Breast epithelium (tissue), 4 donors: ENCODE measurements at regions not wholly inside any gene's neighbourhood (a gene's known extent, or its start where the extent isn't known, plus 50 kb on each side); places are given as distances from the start of the nearest gene placed in this dataset.

Source experiments
- DNase-seq, 2 donors: peaks; one replicate each; pipeline ENCODE4 v3.0.0-alpha.2; 2019; ENCODE audit warnings: low spot score in 2 of 2
- H3K27ac ChIP-seq, 2 donors: fragments of 200-600 bp; sonication (generic) in 1 of 2; one replicate each; pipeline ENCODE4 v1.5.1; 2016 to 2019; ENCODE audit warnings: mild to moderate bottlenecking in 1 of 2
- H3K27me3 ChIP-seq, 2 donors: fragments of 200-600 bp; sonication (generic) in 1 of 2; one replicate each; pipeline versions ENCODE4 v1.5.1 to v1.6.0; 2017 to 2019; ENCODE audit warnings: control low read depth in 1 of 2, mild to moderate bottlenecking in 1 of 2
- H3K36me3 ChIP-seq: fragments of 200-600 bp; one replicate; pipeline ENCODE4 v1.5.1; 2019
- H3K4me1 ChIP-seq, 2 donors: fragments of 200-600 bp; sonication (generic); one replicate each; pipeline ENCODE4 v1.5.1; 2016 to 2019; ENCODE audit warnings: control low read depth in 1 of 2
- H3K4me3 ChIP-seq, 3 donors: fragments of 200-600 bp; sonication (generic); 1 replicate in 2 of 3; 2 replicates in 1 of 3; pipeline ENCODE4 v1.5.1; 2016 to 2019; ENCODE audit warnings: mild to moderate bottlenecking in 3 of 3, moderate library complexity in 2 of 3
- H3K9me3 ChIP-seq, 2 donors: fragments of 200-600 bp; sonication (generic) in 1 of 2; one replicate each; pipeline ENCODE4 v1.5.1; 2016 to 2019; ENCODE audit warnings: control low read depth in 1 of 2
- CTCF ChIP-seq, 3 donors: fragments of 450-650 bp; IDR thresholded peaks; one replicate each; pipeline ENCODE4 v1.5.1; 2016 to 2017; ENCODE audit warnings: antibody characterized with exemption in 3 of 3, mild to moderate bottlenecking in 3 of 3, moderate library complexity in 3 of 3
- POLR2A ChIP-seq: fragments of 450-650 bp; IDR thresholded peaks from one replicate; pipeline ENCODE4 v1.6.1; 2016; ENCODE audit warnings: antibody characterized with exemption, mild to moderate bottlenecking, moderate library complexity
- POLR2AphosphoS5 ChIP-seq, 3 donors: sonication (generic); formaldehyde crosslinking; IDR thresholded peaks; one replicate each; pipeline ENCODE4 v1.6.1; 2017; ENCODE audit warnings: antibody characterized with exemption in 3 of 3
- intact Hi-C: fragments of 100-400 bp; cut with DNase I; formaldehyde crosslinking; loops from one replicate; pipeline ENCODE4 v1.15.1; 2023; ENCODE audit warnings: low total_unique reads

GRCh38 chr6:14763616-14764015 is 482.3 kb upstream of the JARID2 start:
- H3K36me3 ChIP-seq = no peaks in the 10 kb centered on the region
- no peak for DNase-seq
- no peak for TF ChIP-seq POLR2A
- no peak for TF ChIP-seq CTCF (IDR thresholded peaks at IDR 0.05)
- TF ChIP-seq POLR2AphosphoS5 (IDR thresholded peaks at IDR 0.05) = no peak
- no peaks in the 10 kb centered on the region for H3K9me3 ChIP-seq
- H3K4me1 ChIP-seq = no peaks in the 10 kb centered on the region
- H3K4me3 ChIP-seq = no peak overlapping the region
- H3K27me3 ChIP-seq = no peaks in the 10 kb centered on the region
- intact Hi-C loops = no loop called here
- H3K27ac ChIP-seq = no peak overlapping the region

GRCh38 chr6:14765106-14765505 is 480.8 kb upstream of the JARID2 start:
- no peak overlapping the region for H3K4me3 ChIP-seq
- no peaks in the 10 kb centered on the region for H3K27me3 ChIP-seq
- no peak for TF ChIP-seq POLR2AphosphoS5 (IDR thresholded peaks at IDR 0.05)
- no peak for TF ChIP-seq POLR2A
- TF ChIP-seq CTCF (IDR thresholded peaks at IDR 0.05) = no peak
- H3K4me1 ChIP-seq = no peaks in the 10 kb centered on the region
- no peak overlapping the region for H3K27ac ChIP-seq
- intact Hi-C loops = no loop called here
- no peaks in the 10 kb centered on the region for H3K36me3 ChIP-seq
- DNase-seq = no peak
- no peaks in the 10 kb centered on the region for H3K9me3 ChIP-seq

- no peak for DNase-seq
- TF ChIP-seq POLR2AphosphoS5 (IDR thresholded peaks at IDR 0.05) (no peak), CTCF (IDR thresholded peaks at IDR 0.05) (no peak), POLR2A (no peak)
- intact Hi-C loops = no loop called here
- H3K4me3 ChIP-seq = no peak overlapping the region
- no peaks in the 10 kb centered on the region for H3K36me3 ChIP-seq
- H3K27me3 ChIP-seq = no peaks in the 10 kb centered on the region
- H3K9me3 ChIP-seq = no peaks in the 10 kb centered on the region
- H3K4me1 ChIP-seq = no peaks in the 10 kb centered on the region
- no peak overlapping the region for H3K27ac ChIP-seq
Measured at GRCh38 chr6:14765721-14766390, 480.0 kb upstream of the JARID2 start.

- no peaks in the 10 kb centered on the region for H3K9me3 ChIP-seq
- no peaks in the 10 kb centered on the region for H3K4me1 ChIP-seq
- no peak overlapping the region for H3K27ac ChIP-seq
- H3K36me3 ChIP-seq = no peaks in the 10 kb centered on the region
- no peak for DNase-seq
- intact Hi-C loops = no loop called here
- H3K27me3 ChIP-seq = no peaks in the 10 kb centered on the region
- H3K4me3 ChIP-seq = no peak overlapping the region
- TF ChIP-seq POLR2A (no peak), CTCF (IDR thresholded peaks at IDR 0.05) (no peak), POLR2AphosphoS5 (IDR thresholded peaks at IDR 0.05) (no peak)
Measured at GRCh38 chr6:14766391-14766994, 479.4 kb upstream of the JARID2 start.

GRCh38 chr6:14767226-14767625 is 478.6 kb upstream of the JARID2 start:
- no peaks in the 10 kb centered on the region for H3K9me3 ChIP-seq
- no peaks in the 10 kb centered on the region for H3K4me1 ChIP-seq
- no peak overlapping the region for H3K4me3 ChIP-seq
- TF ChIP-seq POLR2AphosphoS5 (IDR thresholded peaks at IDR 0.05) (no peak), CTCF (IDR thresholded peaks at IDR 0.05) (no peak), POLR2A (no peak)
- H3K36me3 ChIP-seq = no peaks in the 10 kb centered on the region
- H3K27me3 ChIP-seq = no peaks in the 10 kb centered on the region
- intact Hi-C loops = no loop called here
- no peak overlapping the region for H3K27ac ChIP-seq
- DNase-seq = no peak
